MM.1S (cell line): ENCODE measurements at regions not wholly inside any gene's neighbourhood (a gene's known extent, or its start where the extent isn't known, plus 50 kb on each side); places are given as distances from the start of the nearest gene placed in this dataset.

Source experiments
- CTCF ChIP-seq: fragments of 300-600 bp; sonication (generic); IDR thresholded peaks from 2 replicates; pipeline ENCODE4 v1.5.1; 2016; ENCODE audit warnings: antibody characterized with exemption, low read length, mixed read lengths
- EZH2 ChIP-seq: fragments of 300-600 bp; sonication (generic); optimal IDR thresholded peaks from 2 replicates; pipeline ENCODE3; 2017; ENCODE audit warnings: low read depth, mild to moderate bottlenecking, antibody characterized with exemption, low read length, mixed read lengths

- TF ChIP-seq CTCF: no peak
- no peak for TF ChIP-seq EZH2
Measured at GRCh38 chr3:34352778-34353331, 554.4 kb downstream of the PDCD6IP start.
